ENCODE measurements at regions not wholly inside any gene's neighbourhood (a gene's known extent, or its start where the extent isn't known, plus 50 kb on each side); places are given as distances from the start of the nearest gene placed in this dataset.

DNA sequence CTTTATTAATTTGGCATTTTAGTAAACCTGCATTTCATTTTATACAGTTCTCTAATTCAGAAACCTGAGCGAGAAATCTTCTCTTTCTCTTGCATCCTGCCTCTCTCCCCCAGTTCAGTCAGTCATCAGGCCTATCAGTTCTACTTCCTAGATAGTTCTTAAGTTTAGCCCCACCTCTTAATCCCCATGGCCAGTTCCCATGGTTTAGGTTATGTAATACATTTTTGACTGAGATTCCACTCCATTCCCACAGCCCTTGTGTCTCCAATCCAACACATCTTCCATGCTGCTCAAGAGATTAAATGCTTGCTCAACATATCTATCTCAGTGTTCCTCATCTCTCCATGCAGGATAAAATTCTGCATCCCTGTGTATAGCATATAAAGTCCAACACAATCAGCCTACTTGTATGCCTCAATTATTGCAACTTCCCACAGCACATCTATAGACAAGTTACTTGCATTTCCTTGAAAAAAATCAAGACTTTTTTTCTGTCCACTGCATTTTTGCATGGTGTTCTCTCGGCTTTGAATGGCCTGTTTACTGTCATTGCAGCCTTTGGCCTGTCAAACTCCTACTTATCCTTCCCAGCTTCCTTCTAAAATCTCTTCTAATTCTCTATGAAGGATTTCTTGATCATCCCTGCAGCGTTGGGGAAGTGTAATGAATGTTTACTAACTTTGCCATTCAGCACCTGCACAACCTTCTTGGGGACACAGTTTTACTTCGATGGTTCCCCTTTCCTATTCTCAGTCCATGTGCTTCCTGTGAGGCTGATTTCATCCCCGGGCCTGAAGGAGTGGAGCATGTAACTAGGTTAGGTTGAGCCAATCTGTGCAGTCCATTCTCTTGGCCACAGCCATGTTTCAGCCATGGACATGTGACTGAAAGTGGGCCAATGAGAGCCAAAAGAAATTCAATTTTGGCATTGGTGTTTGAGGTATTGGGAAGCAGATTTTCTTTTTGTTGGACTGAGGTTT, 80.8 kb downstream of the DACT1 start:
- CTCF ChIA-PET: no interaction called here
- POLR2A ChIA-PET: no interaction called here

DNA sequence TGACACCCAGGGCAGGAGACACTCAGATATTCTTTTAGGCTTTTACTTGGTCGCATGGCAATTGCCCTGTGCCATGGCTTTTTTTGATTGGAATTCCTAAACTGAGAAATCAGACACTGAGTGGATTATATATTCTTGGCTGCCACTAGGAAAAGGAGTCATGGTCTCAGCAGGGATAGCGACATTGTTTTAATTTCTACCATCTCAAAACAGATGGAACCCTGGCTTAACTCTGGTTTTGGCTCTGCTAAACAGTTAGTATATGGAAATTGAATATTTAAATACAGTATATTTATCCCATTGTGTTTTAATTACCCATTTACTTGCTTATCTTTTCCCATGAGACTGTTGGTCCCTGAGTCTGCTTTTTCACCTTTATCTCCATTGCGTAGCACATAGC, 84.0 kb downstream of the DACT1 start:
- POLR2A ChIA-PET: no interaction called here
- CTCF ChIA-PET: no interaction called here
- DNase-seq (ENCODE audit: low read depth): no peak
- no peak overlapping the region for H3K4me3 ChIP-seq (ENCODE audit: low read depth, low read length)
- TF ChIP-seq, protein P1, sequence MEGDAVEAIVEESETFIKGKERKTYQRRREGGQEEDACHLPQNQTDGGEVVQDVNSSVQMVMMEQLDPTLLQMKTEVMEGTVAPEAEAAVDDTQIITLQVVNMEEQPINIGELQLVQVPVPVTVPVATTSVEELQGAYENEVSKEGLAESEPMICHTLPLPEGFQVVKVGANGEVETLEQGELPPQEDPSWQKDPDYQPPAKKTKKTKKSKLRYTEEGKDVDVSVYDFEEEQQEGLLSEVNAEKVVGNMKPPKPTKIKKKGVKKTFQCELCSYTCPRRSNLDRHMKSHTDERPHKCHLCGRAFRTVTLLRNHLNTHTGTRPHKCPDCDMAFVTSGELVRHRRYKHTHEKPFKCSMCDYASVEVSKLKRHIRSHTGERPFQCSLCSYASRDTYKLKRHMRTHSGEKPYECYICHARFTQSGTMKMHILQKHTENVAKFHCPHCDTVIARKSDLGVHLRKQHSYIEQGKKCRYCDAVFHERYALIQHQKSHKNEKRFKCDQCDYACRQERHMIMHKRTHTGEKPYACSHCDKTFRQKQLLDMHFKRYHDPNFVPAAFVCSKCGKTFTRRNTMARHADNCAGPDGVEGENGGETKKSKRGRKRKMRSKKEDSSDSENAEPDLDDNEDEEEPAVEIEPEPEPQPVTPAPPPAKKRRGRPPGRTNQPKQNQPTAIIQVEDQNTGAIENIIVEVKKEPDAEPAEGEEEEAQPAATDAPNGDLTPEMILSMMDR (IDR thresholded peaks at IDR 0.05; ENCODE audit: insufficient read depth, low read depth, low read length): no peak
- no peaks in the 10 kb centered on the region for H3K36me3 ChIP-seq (ENCODE audit: control insufficient read depth, insufficient read depth, low read length)
- no peaks in the 10 kb centered on the region for H3K27me3 ChIP-seq (ENCODE audit: control insufficient read depth, insufficient read depth, low read length)

More for the DNA sequence above, 80.8 kb downstream of the DACT1 start:
- no peak for DNase-seq (ENCODE audit: low read depth)
- H3K4me3 ChIP-seq (ENCODE audit: low read depth, low read length): no peak overlapping the region
- no peaks in the 10 kb centered on the region for H3K36me3 ChIP-seq (ENCODE audit: control insufficient read depth, insufficient read depth, low read length)
- TF ChIP-seq, protein P1 (IDR thresholded peaks at IDR 0.05; ENCODE audit: insufficient read depth, low read depth, low read length): no peak
- no peaks in the 10 kb centered on the region for H3K27me3 ChIP-seq (ENCODE audit: control insufficient read depth, insufficient read depth, low read length)

- Histone ChIP-seq H3K27me3 (ENCODE audit: control insufficient read depth, insufficient read depth, low read length) (no peaks in the 10 kb centered on the region), H3K4me3 (ENCODE audit: low read depth, low read length) (no peak overlapping the region), H3K36me3 (ENCODE audit: control insufficient read depth, insufficient read depth, low read length) (no peaks in the 10 kb centered on the region)
- ChIA-PET POLR2A (no interaction called here), CTCF (interaction anchor here (0.5 kb wide), 1 partner anchor 283 kb away, joined by 6 read pairs; no protein-coding TSS in a partner anchor)
- TF ChIP-seq, protein P1 (IDR thresholded peaks at IDR 0.05; ENCODE audit: insufficient read depth, low read depth, low read length): no peak
- no peak for DNase-seq (ENCODE audit: low read depth)
Measured at GRCh38 chr14:58722441-58722840, 84.7 kb downstream of the DACT1 start.

DNA sequence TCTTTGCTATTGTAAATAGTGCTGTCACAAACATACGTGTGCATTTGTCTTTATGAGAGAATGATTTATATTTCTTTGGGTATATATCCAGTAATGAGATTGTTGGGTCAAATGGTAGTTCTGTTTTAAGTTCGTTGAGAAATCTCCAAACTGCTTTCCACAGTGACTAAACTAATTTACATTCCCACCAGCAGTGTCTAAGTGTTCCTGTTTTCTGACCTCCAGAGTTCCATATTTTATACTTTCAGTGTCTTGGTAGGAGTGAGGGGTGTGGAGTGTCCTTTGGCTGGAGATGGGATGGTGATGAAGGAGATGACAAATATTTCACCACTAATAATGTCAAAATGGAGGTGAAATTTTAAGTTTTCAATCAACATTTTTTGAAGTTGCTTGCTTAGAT, 86.4 kb downstream of the DACT1 start:
- no peak overlapping the region for H3K4me3 ChIP-seq (ENCODE audit: low read depth, low read length)
- ChIA-PET CTCF (interaction anchor here (0.9 kb wide), 1 partner anchor 61 kb away, joined by 3 read pairs; no protein-coding TSS in a partner anchor), POLR2A (no interaction called here)
- TF ChIP-seq, protein P1 (IDR thresholded peaks at IDR 0.05; ENCODE audit: insufficient read depth, low read depth, low read length): no peak
- H3K27me3 ChIP-seq (ENCODE audit: control insufficient read depth, insufficient read depth, low read length): no peaks in the 10 kb centered on the region
- H3K36me3 ChIP-seq (ENCODE audit: control insufficient read depth, insufficient read depth, low read length): no peaks in the 10 kb centered on the region
- no peak for DNase-seq (ENCODE audit: low read depth)

- TF ChIP-seq, protein P1 (IDR thresholded peaks at IDR 0.05; ENCODE audit: insufficient read depth, low read depth, low read length): no peak
- Histone ChIP-seq H3K27me3 (ENCODE audit: control insufficient read depth, insufficient read depth, low read length) (no peaks in the 10 kb centered on the region), H3K4me3 (ENCODE audit: low read depth, low read length) (no peak overlapping the region), H3K36me3 (ENCODE audit: control insufficient read depth, insufficient read depth, low read length) (no peaks in the 10 kb centered on the region)
- ChIA-PET POLR2A (no interaction called here), CTCF (no interaction called here)
- DNase-seq (ENCODE audit: low read depth): no peak
Measured at GRCh38 chr14:58724702-58725101, 86.9 kb downstream of the DACT1 start.

Data from BJ (cell line).